ENCODE measurements at regions not wholly inside any gene's neighbourhood (a gene's known extent, or its start where the extent isn't known, plus 50 kb on each side); places are given as distances from the start of the nearest gene placed in this dataset.

GRCh38 chr11:106326087-106326486, 248.6 kb downstream of the AASDHPPT start:
- Mint-ChIP-seq H3K27ac (no peak overlapping the region), H3K9me3 (peaks cover 13% of the 10 kb centered on the region), H3K4me3 (no peak overlapping the region), H3K4me1 (no peaks in the 10 kb centered on the region), H3K36me3 (no peaks in the 10 kb centered on the region)
- no peak for DNase-seq (ENCODE audit: low spot score in 2 of 2)
- no peak for ATAC-seq

DNA sequence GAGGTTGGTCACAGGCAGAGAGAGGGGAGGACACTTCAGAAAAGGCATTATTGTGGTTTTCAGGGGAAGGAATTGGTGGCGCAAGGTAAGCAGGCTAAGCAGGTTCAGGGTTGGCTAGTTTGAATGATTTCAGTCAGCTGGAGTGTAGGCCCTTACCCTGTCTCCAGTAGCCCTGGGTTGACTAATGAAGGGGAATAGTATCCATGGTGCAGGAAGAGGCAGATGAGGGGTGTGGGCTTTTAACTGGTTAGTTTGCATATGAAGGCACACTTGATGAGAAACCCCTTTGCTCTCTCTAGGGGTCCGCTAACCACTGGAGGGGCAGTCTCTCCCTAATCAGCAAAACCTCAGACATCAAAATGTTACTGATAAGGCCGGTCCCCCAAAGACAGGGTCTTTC, 249.7 kb downstream of the AASDHPPT start:
- ATAC-seq, result no peak
- no peak overlapping the region for H3K4me3 Mint-ChIP-seq

GRCh38 chr11:106327637-106328036, 250.2 kb downstream of the AASDHPPT start:
- no peak overlapping the region for H3K4me3 Mint-ChIP-seq
- DNase-seq (ENCODE audit: low spot score in 2 of 2), result no peak
- H3K36me3 Mint-ChIP-seq, result no peaks in the 10 kb centered on the region
- ATAC-seq, result no peak
- no peak overlapping the region for H3K27ac Mint-ChIP-seq
- H3K9me3 Mint-ChIP-seq, result peaks cover 11% of the 10 kb centered on the region
- H3K4me1 Mint-ChIP-seq, result no peaks in the 10 kb centered on the region

More for the DNA sequence above, 249.7 kb downstream of the AASDHPPT start:
- Mint-ChIP-seq H3K36me3 (no peaks in the 10 kb centered on the region), H3K4me1 (no peaks in the 10 kb centered on the region), H3K27ac (no peak overlapping the region), H3K9me3 (peaks cover 11% of the 10 kb centered on the region)
- no peak for DNase-seq (ENCODE audit: low spot score in 2 of 2)

- no peaks in the 10 kb centered on the region for H3K4me1 Mint-ChIP-seq
- no peak overlapping the region for H3K27ac Mint-ChIP-seq
- DNase-seq (ENCODE audit: low spot score in 2 of 2) (no peak), ATAC-seq (no peak)
- H3K4me3 Mint-ChIP-seq, result no peak overlapping the region
- H3K9me3 Mint-ChIP-seq, result peaks cover 11% of the 10 kb centered on the region
- H3K36me3 Mint-ChIP-seq, result no peaks in the 10 kb centered on the region
These were observed 252.0 kb downstream of the AASDHPPT start for GRCh38 chr11:106329273-106330018.

- H3K4me1 Mint-ChIP-seq, result no peaks in the 10 kb centered on the region
- no peak for DNase-seq (ENCODE audit: low spot score in 2 of 2)
- H3K9me3 Mint-ChIP-seq, result peaks cover 11% of the 10 kb centered on the region
- no peak overlapping the region for H3K4me3 Mint-ChIP-seq
- no peaks in the 10 kb centered on the region for H3K36me3 Mint-ChIP-seq
- no peak overlapping the region for H3K27ac Mint-ChIP-seq
- ATAC-seq, result no peak
These were observed 253.7 kb downstream of the AASDHPPT start for GRCh38 chr11:106331176-106331575.

- no peak for ATAC-seq
- no peak for DNase-seq (ENCODE audit: low spot score in 2 of 2)
- H3K36me3 Mint-ChIP-seq, result no peaks in the 10 kb centered on the region
- H3K4me3 Mint-ChIP-seq, result no peak overlapping the region
- peaks cover 10% of the 10 kb centered on the region for H3K9me3 Mint-ChIP-seq
- no peak overlapping the region for H3K27ac Mint-ChIP-seq
- no peaks in the 10 kb centered on the region for H3K4me1 Mint-ChIP-seq
These were observed 256.2 kb downstream of the AASDHPPT start for GRCh38 chr11:106333678-106334077.

- Mint-ChIP-seq H3K4me3 (no peak overlapping the region), H3K27ac (no peak overlapping the region), H3K4me1 (no peaks in the 10 kb centered on the region), H3K36me3 (no peaks in the 10 kb centered on the region), H3K9me3 (peaks cover 9% of the 10 kb centered on the region)
- ATAC-seq, result no peak
- no peak for DNase-seq (ENCODE audit: low spot score in 2 of 2)
These were observed 266.9 kb downstream of the AASDHPPT start for GRCh38 chr11:106344394-106344793.

DNA sequence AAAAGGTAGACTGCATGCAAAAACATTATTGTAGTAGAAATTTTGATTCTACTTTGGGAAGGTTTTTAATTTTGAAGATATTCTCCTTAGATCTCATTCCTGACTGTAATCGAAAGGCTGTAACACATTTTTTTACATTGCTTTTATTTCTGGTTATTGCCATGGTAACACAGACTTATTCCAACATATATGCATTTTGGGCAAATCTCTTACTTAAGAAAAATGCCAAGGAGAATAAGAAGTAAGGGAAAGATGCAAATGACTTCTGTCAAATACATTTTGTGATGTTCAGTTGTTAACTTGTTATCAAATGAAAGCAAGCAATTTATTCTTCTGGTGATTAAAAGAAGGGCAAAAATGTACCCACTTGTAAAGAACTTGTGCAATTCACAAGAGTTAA, 267.5 kb downstream of the AASDHPPT start:
- Mint-ChIP-seq H3K9me3 (peaks cover 14% of the 10 kb centered on the region), H3K27ac (no peak overlapping the region), H3K4me3 (no peak overlapping the region), H3K4me1 (no peaks in the 10 kb centered on the region), H3K36me3 (no peaks in the 10 kb centered on the region)
- DNase-seq (ENCODE audit: low spot score in 2 of 2) (no peak), ATAC-seq (no peak)

- H3K9me3 Mint-ChIP-seq, result peaks cover 14% of the 10 kb centered on the region
- no peaks in the 10 kb centered on the region for H3K4me1 Mint-ChIP-seq
- ATAC-seq (no peak), DNase-seq (ENCODE audit: low spot score in 2 of 2) (no peak)
- no peaks in the 10 kb centered on the region for H3K36me3 Mint-ChIP-seq
- H3K27ac Mint-ChIP-seq, result no peak overlapping the region
- H3K4me3 Mint-ChIP-seq, result no peak overlapping the region
These were observed 275.6 kb downstream of the AASDHPPT start for GRCh38 chr11:106353031-106353430.

GRCh38 chr11:106369224-106369623, 291.8 kb downstream of the AASDHPPT start:
- H3K4me3 Mint-ChIP-seq, result no peak overlapping the region
- no peaks in the 10 kb centered on the region for H3K9me3 Mint-ChIP-seq
- DNase-seq (ENCODE audit: low spot score in 2 of 2) (no peak), ATAC-seq (no peak)
- H3K4me1 Mint-ChIP-seq, result no peaks in the 10 kb centered on the region
- H3K27ac Mint-ChIP-seq, result no peak overlapping the region
- H3K36me3 Mint-ChIP-seq, result no peaks in the 10 kb centered on the region

DNA sequence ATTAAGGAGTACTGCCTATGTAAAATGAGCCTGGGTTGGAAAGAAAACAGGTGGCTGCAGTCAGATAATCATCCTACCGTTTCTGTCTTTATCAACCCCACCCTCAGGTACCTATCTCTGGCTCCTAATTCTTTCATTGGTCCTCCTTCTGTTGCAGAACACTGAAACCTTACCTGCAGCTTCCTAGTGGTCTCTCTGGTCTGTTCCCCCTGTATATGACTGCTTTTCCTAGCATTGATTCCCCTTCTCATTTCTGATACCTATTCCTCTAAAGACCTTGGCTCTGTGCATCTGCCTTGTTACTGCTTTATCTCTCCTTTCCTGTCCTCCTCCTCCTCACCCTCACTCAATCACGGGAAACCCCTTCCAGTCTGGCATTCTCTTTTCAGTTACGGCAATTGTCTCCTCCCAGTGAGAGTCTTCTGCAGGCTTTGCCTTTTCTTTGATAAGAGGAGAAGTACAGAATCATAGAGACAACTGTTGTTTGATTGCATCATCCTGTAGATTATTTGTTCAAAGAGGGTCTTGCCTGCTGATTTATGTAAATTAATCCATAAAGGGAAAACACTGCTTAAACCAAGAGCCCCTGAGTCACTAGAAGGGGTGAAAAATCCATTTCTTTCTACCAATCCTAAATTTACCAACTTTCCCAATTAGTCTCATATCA, 301.2 kb downstream of the AASDHPPT start:
- H3K36me3 Mint-ChIP-seq, result no peaks in the 10 kb centered on the region

DNA sequence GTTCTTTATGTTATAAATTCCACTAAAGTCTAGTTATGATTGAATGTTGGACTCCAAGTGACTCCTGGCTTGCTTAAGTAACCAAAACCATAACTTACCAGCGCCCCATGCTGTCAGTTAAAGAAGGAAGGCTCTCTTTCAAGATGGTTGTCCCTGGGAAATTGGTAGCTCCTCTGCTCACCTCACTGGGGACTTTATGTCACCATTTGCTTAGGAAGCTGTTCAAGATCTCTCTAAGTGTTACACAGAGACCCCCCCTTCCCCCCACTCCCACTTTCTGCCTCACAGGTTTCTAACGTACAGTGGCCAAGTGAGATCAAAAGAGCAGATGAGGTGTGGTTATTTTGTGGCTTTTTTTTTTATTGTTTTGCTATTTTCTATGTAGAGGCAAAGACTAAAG, 301.8 kb downstream of the AASDHPPT start:
- peaks cover 13% of the 10 kb centered on the region for H3K9me3 Mint-ChIP-seq
- ATAC-seq (no peak), DNase-seq (ENCODE audit: low spot score in 2 of 2) (no peak)
- H3K36me3 Mint-ChIP-seq, result no peaks in the 10 kb centered on the region
- H3K4me1 Mint-ChIP-seq, result no peaks in the 10 kb centered on the region
- H3K4me3 Mint-ChIP-seq, result no peak overlapping the region
- no peak overlapping the region for H3K27ac Mint-ChIP-seq

More for the DNA sequence above, 301.2 kb downstream of the AASDHPPT start:
- DNase-seq (ENCODE audit: low spot score in 2 of 2) (no peak), ATAC-seq (no peak)
- H3K4me1 Mint-ChIP-seq, result no peaks in the 10 kb centered on the region
- H3K4me3 Mint-ChIP-seq, result no peak overlapping the region
- H3K9me3 Mint-ChIP-seq, result peaks cover 10% of the 10 kb centered on the region
- H3K27ac Mint-ChIP-seq, result no peak overlapping the region

DNA sequence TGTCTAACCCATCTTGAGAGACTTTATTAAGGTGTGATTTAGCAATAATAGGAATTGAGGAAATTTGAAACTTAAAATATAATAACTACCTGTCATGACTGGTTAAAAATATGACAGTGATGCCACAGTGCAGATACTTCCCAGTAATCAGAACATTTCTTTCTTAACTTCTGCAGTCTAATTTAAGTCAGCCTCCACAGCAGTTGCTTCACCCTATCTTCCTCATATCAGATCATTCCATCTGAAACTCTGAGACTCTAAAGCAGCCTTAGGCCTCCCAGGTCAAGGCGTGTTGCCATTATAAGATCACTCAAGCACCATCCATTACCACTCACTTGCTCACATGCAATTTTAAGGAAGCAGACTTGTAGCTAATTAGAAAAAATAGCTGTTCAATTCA, 302.2 kb downstream of the AASDHPPT start:
- ATAC-seq, result no peak
- Mint-ChIP-seq H3K27ac (no peak overlapping the region), H3K4me3 (no peak overlapping the region), H3K36me3 (no peaks in the 10 kb centered on the region), H3K9me3 (peaks cover 14% of the 10 kb centered on the region), H3K4me1 (no peaks in the 10 kb centered on the region)
- no peak for DNase-seq (ENCODE audit: low spot score in 2 of 2)

GRCh38 chr11:106381895-106382294, 304.4 kb downstream of the AASDHPPT start:
- Mint-ChIP-seq H3K9me3 (peaks cover 14% of the 10 kb centered on the region), H3K4me3 (no peak overlapping the region), H3K27ac (no peak overlapping the region), H3K4me1 (no peaks in the 10 kb centered on the region), H3K36me3 (no peaks in the 10 kb centered on the region)
- DNase-seq (ENCODE audit: low spot score in 2 of 2) (no peak), ATAC-seq (no peak)

GRCh38 chr11:106384429-106384828, 307.0 kb downstream of the AASDHPPT start:
- Mint-ChIP-seq H3K4me3 (no peak overlapping the region), H3K27ac (no peak overlapping the region), H3K9me3 (peaks cover 14% of the 10 kb centered on the region), H3K4me1 (no peaks in the 10 kb centered on the region), H3K36me3 (no peaks in the 10 kb centered on the region)
- DNase-seq (ENCODE audit: low spot score in 2 of 2) (no peak), ATAC-seq (no peak)

GRCh38 chr11:106386519-106386918, 309.1 kb downstream of the AASDHPPT start:
- H3K4me1 Mint-ChIP-seq, result no peaks in the 10 kb centered on the region
- no peak overlapping the region for H3K4me3 Mint-ChIP-seq
- peaks cover 11% of the 10 kb centered on the region for H3K9me3 Mint-ChIP-seq
- no peak overlapping the region for H3K27ac Mint-ChIP-seq
- no peaks in the 10 kb centered on the region for H3K36me3 Mint-ChIP-seq
- no peak for DNase-seq (ENCODE audit: low spot score in 2 of 2)
- no peak for ATAC-seq
